ENCODE measurements at regions not wholly inside any gene's neighbourhood (a gene's known extent, or its start where the extent isn't known, plus 50 kb on each side); places are given as distances from the start of the nearest gene placed in this dataset.

- DNase-seq: no peak
- H3K4me1 ChIP-seq: no peaks in the 10 kb centered on the region
- no peak overlapping the region for H3K9ac ChIP-seq (ENCODE audit: low read depth in 2 of 2, low read length in 2 of 2)
- no peak overlapping the region for H3K27ac ChIP-seq
- no peak overlapping the region for H3K4me3 ChIP-seq
- intact Hi-C loops (cut with DNase I): no loop called here
- no peaks in the 10 kb centered on the region for H3K36me3 ChIP-seq
- H3K27me3 ChIP-seq: no peaks in the 10 kb centered on the region
- no peaks in the 10 kb centered on the region for H3K9me3 ChIP-seq
- no peak for TF ChIP-seq CTCF (IDR thresholded peaks at IDR 0.05)
Measured at GRCh38 chr9:27714388-27714787, 141.1 kb upstream of the C9orf72 start.

GRCh38 chr9:27715651-27716050, 142.4 kb upstream of the C9orf72 start:
- DNase-seq: no peak
- intact Hi-C loops (cut with DNase I): no loop called here

GRCh38 chr9:27717991-27718390, 144.7 kb upstream of the C9orf72 start:
- Histone ChIP-seq H3K27me3 (no peaks in the 10 kb centered on the region), H3K36me3 (no peaks in the 10 kb centered on the region), H3K4me3 (no peak overlapping the region), H3K4me1 (no peaks in the 10 kb centered on the region), H3K9me3 (no peaks in the 10 kb centered on the region), H3K9ac (ENCODE audit: low read depth in 2 of 2, low read length in 2 of 2) (no peak overlapping the region), H3K27ac (no peak overlapping the region)
- no peak for DNase-seq
- intact Hi-C loops (cut with DNase I): no loop called here
- TF ChIP-seq CTCF (IDR thresholded peaks at IDR 0.05): no peak

More at GRCh38 chr9:27715651-27716050, 142.4 kb upstream of the C9orf72 start:
- Histone ChIP-seq H3K27ac (no peak overlapping the region), H3K9ac (ENCODE audit: low read depth in 2 of 2, low read length in 2 of 2) (no peak overlapping the region), H3K27me3 (no peaks in the 10 kb centered on the region), H3K9me3 (no peaks in the 10 kb centered on the region), H3K4me3 (no peak overlapping the region), H3K36me3 (no peaks in the 10 kb centered on the region), H3K4me1 (no peaks in the 10 kb centered on the region)
- TF ChIP-seq CTCF (IDR thresholded peaks at IDR 0.05): no peak

- intact Hi-C loops (cut with DNase I): loop anchor here (10.0 kb wide), 1 partner anchor 345 kb away; no protein-coding TSS in a partner anchor
- TF ChIP-seq CTCF (IDR thresholded peaks at IDR 0.05): no peak
Measured at GRCh38 chr9:27719711-27720110, 146.4 kb upstream of the C9orf72 start.

GRCh38 chr9:27722866-27723265, 149.6 kb upstream of the C9orf72 start:
- no peaks in the 10 kb centered on the region for H3K27me3 ChIP-seq
- no peak for DNase-seq
- H3K36me3 ChIP-seq: no peaks in the 10 kb centered on the region
- no peaks in the 10 kb centered on the region for H3K4me1 ChIP-seq
- H3K4me3 ChIP-seq: no peak overlapping the region
- TF ChIP-seq CTCF (IDR thresholded peaks at IDR 0.05): no peak
- no peak overlapping the region for H3K9ac ChIP-seq (ENCODE audit: low read depth in 2 of 2, low read length in 2 of 2)
- no peak overlapping the region for H3K27ac ChIP-seq
- no peaks in the 10 kb centered on the region for H3K9me3 ChIP-seq
- intact Hi-C loops (cut with DNase I): loop anchor here (10.0 kb wide), 1 partner anchor 342 kb away; no protein-coding TSS in a partner anchor

More at GRCh38 chr9:27719711-27720110, 146.4 kb upstream of the C9orf72 start:
- H3K4me1 ChIP-seq: no peaks in the 10 kb centered on the region
- H3K4me3 ChIP-seq: no peak overlapping the region
- DNase-seq: no peak
- no peaks in the 10 kb centered on the region for H3K27me3 ChIP-seq
- no peak overlapping the region for H3K27ac ChIP-seq
- H3K36me3 ChIP-seq: no peaks in the 10 kb centered on the region
- no peak overlapping the region for H3K9ac ChIP-seq (ENCODE audit: low read depth in 2 of 2, low read length in 2 of 2)
- H3K9me3 ChIP-seq: no peaks in the 10 kb centered on the region
